NOMO-1 (cell line): ENCODE measurements at regions not wholly inside any gene's neighbourhood (a gene's known extent, or its start where the extent isn't known, plus 50 kb on each side); places are given as distances from the start of the nearest gene placed in this dataset.

Experiments used
- DNase-seq, 2 experiments: peaks; one replicate each; lab custom pipeline; 2025; ENCODE audit not compliant: unreplicated experiment in 2 of 2; lab: John Stamatoyannopoulos, UW

DNA sequence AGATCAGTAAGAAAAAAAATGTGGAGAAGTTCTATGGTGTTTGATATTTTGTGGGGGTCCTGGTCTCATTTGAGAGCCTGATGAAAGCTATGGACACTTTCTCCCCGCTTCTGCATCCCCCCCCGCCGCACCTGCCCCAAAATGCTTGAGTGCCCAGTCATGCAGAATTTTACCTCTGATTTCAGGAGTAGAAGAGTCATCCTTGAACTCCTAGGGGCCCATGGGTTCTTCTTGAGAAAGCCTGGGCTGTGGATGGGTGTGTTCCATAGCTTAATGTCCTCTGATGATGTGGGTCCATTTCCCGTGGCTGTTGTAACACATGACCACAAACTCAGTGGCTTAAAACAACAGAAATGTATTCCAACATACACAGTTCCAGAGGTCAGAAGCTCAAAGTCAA, 248.8 kb upstream of the PWP1 start:
- no peak for DNase-seq

- DNase-seq, result no peak
These were observed 247.6 kb upstream of the PWP1 start for GRCh38 chr12:107437954-107438353.

DNA sequence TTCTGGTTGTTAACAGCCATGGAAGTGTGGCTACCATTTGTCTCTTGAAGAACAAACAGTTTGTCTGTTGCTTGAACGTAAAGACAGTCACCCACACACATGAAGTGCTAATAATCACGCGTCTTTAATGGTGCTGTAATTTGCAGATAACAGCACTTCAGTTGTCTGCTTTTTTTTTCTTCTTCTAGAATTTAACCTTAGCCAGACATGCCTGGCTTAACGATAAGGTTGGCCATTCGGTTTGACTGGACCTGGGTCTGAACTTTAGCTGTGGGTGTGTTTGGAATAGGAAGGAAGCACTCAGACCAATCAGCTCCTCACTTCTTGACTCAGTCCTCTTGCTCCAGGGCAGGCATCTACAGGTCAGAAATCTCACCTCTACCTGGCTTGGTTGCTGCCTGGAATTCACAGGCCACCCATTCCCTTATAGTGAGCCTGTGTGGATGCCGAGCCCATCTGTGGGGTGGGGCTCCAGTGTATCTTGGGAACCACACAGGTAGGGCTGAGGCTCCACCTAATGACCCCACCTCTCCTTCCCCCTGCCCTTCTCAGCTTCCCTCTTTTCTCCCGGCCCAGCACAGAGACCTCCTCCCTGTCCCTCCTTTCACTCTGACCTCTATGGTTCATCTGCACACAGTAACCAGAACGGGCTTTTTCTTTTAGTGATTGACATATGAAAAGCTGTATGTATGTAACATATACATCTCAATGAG, 246.4 kb upstream of the PWP1 start:
- no peak for DNase-seq

- no peak for DNase-seq
These were observed 245.0 kb upstream of the PWP1 start for GRCh38 chr12:107440606-107441005.

DNA sequence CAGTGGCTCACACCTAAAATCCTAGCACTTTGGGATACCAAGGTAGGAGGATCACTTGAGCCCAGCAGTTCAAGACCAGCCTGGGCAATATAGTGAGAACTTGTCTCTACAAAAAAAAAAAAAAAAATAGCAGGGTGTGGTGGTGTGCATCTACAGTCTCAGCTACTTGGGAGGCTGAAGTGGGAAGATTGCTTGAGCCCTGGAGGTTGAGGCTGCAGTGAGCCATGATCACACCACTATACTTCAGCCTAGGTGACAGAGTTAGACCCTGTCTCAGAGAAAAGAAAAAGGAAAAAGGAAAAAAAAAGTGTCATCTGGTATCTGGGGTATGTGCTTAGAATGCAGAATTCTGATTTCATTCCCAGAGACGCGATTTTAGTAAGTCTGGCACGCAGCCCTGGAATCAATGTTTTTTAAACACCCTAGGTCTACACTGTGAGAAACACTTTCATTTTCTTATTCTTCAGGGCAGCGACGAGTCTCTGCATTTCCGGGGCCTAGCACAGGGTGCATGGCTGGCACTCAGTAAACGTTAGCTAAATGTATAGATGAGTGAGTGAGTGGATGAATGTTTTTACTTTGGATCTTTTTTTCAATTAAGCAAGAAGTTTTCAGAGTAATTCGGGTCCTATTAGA, 243.8 kb upstream of the PWP1 start:
- no peak for DNase-seq

DNA sequence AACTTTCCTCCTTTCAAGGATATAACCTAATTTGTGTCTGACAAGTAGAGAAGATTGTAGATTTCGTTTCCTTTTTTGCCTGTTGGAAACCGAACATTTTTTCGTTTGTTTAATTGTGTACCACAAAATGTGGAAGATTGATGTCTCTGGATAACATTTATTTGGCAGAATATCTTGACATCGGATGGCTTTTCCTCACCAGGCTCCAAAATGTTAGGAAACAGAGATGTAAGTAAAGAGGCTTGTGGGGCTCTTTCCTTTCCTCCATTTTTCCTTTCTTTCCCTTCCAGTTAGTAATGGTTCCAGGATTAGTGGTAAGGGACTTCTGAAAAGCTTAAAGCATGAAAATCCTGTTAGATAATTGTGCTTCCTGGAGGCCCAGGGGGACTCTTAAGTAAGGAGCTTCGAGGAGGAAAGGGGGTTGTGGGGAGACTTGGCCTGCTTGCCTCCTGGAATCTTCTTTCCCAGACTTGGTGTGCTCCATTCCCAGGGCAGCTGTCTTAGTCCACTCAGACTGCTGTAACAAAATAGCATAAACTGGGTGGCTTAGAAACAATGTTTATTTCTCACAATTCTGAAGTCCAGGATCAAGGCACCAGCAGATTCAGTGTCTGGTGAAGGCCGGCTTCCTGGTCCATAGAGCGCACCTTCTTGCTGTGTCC, 243.1 kb upstream of the PWP1 start:
- no peak for DNase-seq

DNA sequence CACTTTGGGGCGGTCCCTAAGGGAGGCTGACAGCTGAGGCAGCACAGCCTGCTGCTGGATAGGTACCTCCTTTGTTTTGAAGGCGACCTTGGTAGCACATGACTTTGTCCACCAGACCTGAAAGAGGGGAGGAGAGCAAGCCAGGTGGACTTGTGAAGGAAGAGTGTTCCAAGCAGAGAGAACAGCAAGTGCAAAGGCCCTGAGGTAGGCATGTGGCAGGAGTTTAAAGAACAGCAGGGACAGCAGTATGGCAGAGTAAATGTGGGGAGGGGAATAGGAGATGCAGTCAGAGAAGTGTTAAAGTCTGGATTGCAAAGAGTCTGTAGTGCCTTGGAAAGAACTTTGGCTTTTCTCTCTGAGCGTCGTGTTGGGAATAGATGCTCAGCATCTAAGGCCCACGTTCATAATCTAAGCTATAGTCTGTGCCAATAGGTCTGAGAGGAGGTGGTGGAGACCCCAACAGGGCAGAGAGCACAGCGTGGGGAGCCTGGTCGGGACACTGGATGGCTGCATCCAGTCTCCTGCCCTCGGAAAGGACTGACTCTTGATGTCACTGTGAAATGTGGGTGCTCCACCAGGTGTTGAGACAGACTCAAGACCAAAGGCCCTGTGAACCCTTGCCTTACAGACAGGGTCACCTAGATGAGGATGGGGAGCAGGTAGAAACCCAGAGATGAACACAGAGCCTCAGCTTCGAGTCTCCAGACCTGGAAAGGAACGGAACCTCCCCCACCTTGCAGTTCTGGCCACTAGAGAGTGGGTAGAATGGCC, 242.1 kb upstream of the PWP1 start:
- DNase-seq, result no peak

DNA sequence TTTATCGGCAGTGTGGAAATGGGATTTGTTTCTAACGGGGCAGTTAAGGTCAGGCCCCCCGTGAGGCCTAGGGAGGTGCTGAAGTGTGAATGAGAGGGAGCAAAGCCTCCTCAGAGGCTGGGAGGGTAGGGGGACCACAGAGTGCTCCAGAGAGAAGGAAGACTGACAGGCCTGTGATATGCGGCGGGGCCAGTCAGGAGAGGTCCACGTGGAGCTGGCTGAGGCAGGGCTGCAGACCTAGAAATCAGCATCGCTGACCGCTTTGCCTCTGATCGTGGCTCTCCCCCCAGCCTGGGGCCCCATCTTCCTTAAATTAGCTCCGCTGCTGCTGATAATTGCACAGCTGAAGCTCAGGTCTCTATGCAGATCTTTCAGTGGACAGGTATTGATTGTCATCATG, 240.8 kb upstream of the PWP1 start:
- DNase-seq, result no peak

DNA sequence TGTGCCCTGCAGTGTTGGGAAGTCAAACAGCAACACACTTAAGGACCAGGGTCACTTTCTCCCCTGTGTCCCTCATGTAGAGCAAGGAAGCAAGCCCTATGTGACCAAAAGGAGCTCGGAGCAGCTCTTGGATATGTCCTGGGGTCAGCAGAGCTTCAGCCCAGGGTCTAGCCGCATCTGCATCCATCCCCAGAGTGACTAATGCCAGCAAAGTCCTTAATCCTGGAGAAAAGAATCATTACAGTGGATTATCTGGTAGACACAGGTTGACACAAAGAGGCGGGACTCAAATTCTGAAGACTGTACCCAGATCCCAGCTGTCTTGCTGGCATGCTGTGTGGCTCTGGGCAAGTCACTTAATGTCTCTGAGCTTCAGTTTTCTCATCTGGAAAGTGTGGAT, 239.1 kb upstream of the PWP1 start:
- no peak for DNase-seq

DNA sequence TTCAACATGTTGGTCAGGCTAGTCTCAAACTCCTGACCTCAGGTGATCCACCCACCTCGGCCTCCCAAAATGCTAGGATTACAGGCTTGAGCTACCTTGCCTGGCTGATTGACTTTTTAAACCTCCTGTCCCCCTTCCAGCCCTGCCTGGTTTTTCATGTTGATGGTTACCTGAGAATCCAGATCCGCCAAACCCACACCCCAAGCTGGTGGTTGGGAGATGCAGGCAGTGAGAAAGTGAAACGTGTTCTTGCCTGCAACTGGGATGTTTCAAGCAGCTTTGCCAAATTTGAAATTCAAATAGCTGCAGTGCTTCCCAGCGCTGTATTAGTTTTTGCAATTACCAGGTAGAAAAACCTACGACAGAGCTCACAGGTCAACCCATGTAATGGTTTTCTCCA, 238.3 kb upstream of the PWP1 start:
- DNase-seq, result no peak

- DNase-seq, result peak in 1 of 2 experiments; percentile 2
These were observed 237.4 kb upstream of the PWP1 start for GRCh38 chr12:107448198-107448597.

- no peak for DNase-seq
These were observed 235.7 kb upstream of the PWP1 start for GRCh38 chr12:107449891-107450290.

GRCh38 chr12:107450541-107450940, 235.1 kb upstream of the PWP1 start:
- no peak for DNase-seq

GRCh38 chr12:107451246-107451645, 234.4 kb upstream of the PWP1 start:
- no peak for DNase-seq

GRCh38 chr12:107454109-107454830, 231.3 kb upstream of the PWP1 start:
- no peak for DNase-seq

DNA sequence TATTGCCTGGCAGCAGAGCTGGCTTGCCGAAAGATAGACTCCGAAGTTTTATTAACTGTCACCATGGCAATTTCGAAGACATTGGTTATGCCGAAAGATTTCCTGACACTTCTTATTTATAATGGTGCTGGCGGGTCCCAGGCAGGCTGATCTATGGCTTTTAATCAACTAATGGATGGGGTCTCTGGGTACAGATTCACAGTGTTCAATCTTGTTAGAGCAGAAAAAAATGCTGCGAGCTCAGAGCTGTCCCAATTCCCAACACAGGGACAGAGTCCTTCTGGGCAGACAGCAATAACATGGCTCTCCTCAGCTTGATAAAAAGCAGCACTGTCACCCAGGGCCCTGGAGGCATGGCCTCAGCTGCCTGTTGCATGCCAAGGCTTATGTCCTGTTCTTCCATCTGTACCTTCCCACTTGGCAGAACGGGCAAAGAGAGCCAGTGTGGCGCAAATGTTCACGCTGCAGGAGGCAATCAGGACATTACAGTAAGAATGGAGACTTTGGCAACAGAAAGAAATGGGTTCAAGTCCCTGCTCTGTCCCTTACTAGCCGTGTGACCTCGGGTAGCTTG, 228.2 kb upstream of the PWP1 start:
- DNase-seq, result no peak

GRCh38 chr12:107458163-107458562, 227.4 kb upstream of the PWP1 start:
- DNase-seq, result no peak

DNA sequence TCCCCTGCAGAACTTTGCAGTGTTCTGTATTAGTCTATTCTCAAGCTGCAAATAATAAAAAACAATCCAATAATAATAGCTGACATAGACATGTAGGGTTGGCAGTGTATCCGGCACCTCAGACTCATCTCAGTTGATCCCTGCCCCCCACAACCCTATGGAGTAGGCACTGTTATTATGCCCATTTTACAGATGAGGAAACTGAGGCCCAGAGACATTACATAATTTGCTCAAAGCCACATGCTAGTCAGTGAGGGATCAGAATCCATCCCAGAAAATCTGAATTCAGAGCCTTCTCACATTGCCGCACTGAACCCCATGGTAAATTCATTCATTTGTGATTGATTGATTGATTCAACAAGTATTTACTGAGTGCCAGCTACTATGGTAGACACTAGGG, 226.6 kb upstream of the PWP1 start:
- no peak for DNase-seq

- DNase-seq, result no peak
These were observed 226.0 kb upstream of the PWP1 start for GRCh38 chr12:107459641-107460040.

DNA sequence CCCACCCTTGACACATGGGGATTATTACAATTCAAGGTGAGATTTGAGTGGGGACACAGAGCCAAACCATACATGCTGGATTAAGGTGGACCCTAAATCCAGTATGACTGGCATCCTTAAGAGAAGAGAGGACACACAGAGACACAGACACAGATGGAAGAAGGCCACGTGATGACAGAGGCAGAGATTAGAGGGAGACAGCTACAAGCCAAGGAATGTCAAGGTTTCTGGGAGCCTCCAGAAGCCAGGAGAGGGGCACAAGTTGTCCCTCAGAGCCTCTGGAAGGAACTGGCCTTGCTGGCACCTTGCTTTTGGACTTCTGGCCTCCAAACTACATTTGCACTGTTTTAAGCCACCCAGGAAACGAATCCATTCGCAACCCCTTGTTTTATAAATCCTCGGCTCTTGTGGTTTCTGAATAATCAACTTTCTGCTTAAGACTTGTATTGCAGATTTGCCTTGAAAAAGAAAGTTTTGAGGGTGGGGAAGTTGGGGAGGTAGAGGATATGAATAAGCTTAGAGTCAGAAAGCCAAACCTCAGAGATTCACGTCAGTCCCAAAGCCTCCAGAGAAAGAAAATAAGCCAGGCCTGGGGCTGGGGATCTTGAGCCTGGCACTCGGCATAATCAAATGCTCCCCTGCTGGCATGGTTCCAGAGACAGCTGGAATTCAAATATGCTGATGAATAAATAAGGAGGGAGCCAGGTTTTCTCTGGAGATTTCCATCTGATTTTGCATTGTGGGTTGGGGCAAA, 224.2 kb upstream of the PWP1 start:
- DNase-seq, result no peak
